Left lung (tissue), 4 donors: ENCODE measurements at regions not wholly inside any gene's neighbourhood (a gene's known extent, or its start where the extent isn't known, plus 50 kb on each side); places are given as distances from the start of the nearest gene placed in this dataset.

Experiments
- ATAC-seq: fragments of 200-7000 bp; cut with Tn5 transposase; one replicate; pipeline ENCODE4 v1.9.1; 2020; ENCODE audit warnings: moderate library complexity
- DNase-seq, 4 donors: peaks; one replicate each; pipeline ENCODE4 v3.0.0-alpha.2; 2013 to 2020
- H3K27ac ChIP-seq, 2 donors: fragments of 200-600 bp; sonication (generic) in 1 of 2; one replicate each; pipeline versions ENCODE4 v1.5.0 to v1.8.0; 2020 to 2021
- H3K27me3 ChIP-seq, 2 donors: fragments of 200-600 bp; sonication (generic) in 1 of 2; one replicate each; pipeline versions ENCODE4 v1.5.0 to v1.8.0; 2020 to 2021
- H3K36me3 ChIP-seq, 2 donors: fragments of 200-600 bp; sonication (generic) in 1 of 2; one replicate each; pipeline versions ENCODE4 v1.5.0 to v1.8.0; 2020 to 2021
- H3K4me1 ChIP-seq, 2 donors: fragments of 200-600 bp; one replicate each; pipeline ENCODE4 v1.8.0; 2021
- H3K4me3 ChIP-seq, 2 donors: fragments of 200-600 bp; sonication (generic) in 1 of 2; one replicate each; pipeline versions ENCODE4 v1.5.0 to v1.8.0; 2020 to 2021; ENCODE audit warnings: mild to moderate bottlenecking in 1 of 2
- H3K9me3 ChIP-seq, 2 donors: fragments of 200-600 bp; sonication (generic) in 1 of 2; one replicate each; pipeline versions ENCODE4 v1.5.0 to v1.8.0; 2020 to 2021
- intact Hi-C, 2 donors: fragments of 100-400 bp; cut with DNase I; formaldehyde crosslinking; loops; one replicate each; pipeline versions ENCODE4 v1.11.2 to v1.14.2; 2022
- TF ChIP-seq, protein P1 (sequence below), 2 donors: fragments of 200-600 bp; sonication (generic) in 1 of 2; IDR thresholded peaks; one replicate each; pipeline versions ENCODE4 v1.5.0 to v1.8.0; 2021; ENCODE audit warnings: antibody characterized with exemption in 2 of 2
- donor health status: DM: no; HTN: yes; CAD: no.
- donor health status: DM: no; HTN: no; CAD: no.

GRCh38 chr2:63751901-63752300 lies 89.8 kb upstream of the UGP2 start:
- Histone ChIP-seq H3K36me3 (no peaks in the 10 kb centered on the region), H3K4me1 (no peaks in the 10 kb centered on the region), H3K27me3 (no peaks in the 10 kb centered on the region), H3K9me3 (peaks cover 0 to 5% of the 10 kb centered on the region in 2 donors), H3K4me3 (no peak overlapping the region), H3K27ac (no peak overlapping the region)
- TF ChIP-seq, protein P1, sequence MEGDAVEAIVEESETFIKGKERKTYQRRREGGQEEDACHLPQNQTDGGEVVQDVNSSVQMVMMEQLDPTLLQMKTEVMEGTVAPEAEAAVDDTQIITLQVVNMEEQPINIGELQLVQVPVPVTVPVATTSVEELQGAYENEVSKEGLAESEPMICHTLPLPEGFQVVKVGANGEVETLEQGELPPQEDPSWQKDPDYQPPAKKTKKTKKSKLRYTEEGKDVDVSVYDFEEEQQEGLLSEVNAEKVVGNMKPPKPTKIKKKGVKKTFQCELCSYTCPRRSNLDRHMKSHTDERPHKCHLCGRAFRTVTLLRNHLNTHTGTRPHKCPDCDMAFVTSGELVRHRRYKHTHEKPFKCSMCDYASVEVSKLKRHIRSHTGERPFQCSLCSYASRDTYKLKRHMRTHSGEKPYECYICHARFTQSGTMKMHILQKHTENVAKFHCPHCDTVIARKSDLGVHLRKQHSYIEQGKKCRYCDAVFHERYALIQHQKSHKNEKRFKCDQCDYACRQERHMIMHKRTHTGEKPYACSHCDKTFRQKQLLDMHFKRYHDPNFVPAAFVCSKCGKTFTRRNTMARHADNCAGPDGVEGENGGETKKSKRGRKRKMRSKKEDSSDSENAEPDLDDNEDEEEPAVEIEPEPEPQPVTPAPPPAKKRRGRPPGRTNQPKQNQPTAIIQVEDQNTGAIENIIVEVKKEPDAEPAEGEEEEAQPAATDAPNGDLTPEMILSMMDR (IDR thresholded peaks at IDR 0.05): no peak
- DNase-seq (no peak), ATAC-seq (no peak)
- intact Hi-C loops: no loop called here

- no peaks in the 10 kb centered on the region for H3K9me3 ChIP-seq
- H3K27ac ChIP-seq: no peak overlapping the region
- H3K36me3 ChIP-seq: no peaks in the 10 kb centered on the region
- intact Hi-C loops: no loop called here
- no peaks in the 10 kb centered on the region for H3K27me3 ChIP-seq
- TF ChIP-seq, protein P1 (IDR thresholded peaks at IDR 0.05): no peak
- H3K4me1 ChIP-seq: no peaks in the 10 kb centered on the region
- no peak for DNase-seq
- no peak overlapping the region for H3K4me3 ChIP-seq
- ATAC-seq: no peak
These were observed 86.5 kb upstream of the UGP2 start for GRCh38 chr2:63755216-63755615.

DNA sequence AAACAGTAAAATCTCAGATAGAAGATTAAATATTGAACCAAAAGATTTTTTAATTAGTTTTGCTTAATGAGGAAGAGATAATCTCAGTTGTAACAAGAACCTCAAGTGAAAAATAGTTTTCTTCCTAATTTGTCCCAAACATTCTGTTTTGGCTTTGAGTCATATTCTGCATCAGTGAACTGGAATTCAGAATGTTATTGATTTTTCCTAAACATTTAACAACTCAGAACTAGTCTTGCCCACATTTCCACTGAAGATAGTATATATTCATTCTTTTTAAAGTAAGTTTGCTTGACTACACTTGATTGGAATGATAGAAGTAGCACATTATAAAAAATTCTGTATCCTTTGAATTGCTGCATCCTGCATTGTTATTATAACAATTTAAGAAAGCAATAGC lies 85.7 kb upstream of the UGP2 start:
- TF ChIP-seq, protein P1 (IDR thresholded peaks at IDR 0.05): no peak
- H3K4me3 ChIP-seq: no peak overlapping the region
- H3K4me1 ChIP-seq: no peaks in the 10 kb centered on the region
- intact Hi-C loops: no loop called here
- H3K36me3 ChIP-seq: no peaks in the 10 kb centered on the region
- ATAC-seq: no peak
- H3K9me3 ChIP-seq: no peaks in the 10 kb centered on the region
- no peaks in the 10 kb centered on the region for H3K27me3 ChIP-seq
- DNase-seq: no peak
- H3K27ac ChIP-seq: no peak overlapping the region

DNA sequence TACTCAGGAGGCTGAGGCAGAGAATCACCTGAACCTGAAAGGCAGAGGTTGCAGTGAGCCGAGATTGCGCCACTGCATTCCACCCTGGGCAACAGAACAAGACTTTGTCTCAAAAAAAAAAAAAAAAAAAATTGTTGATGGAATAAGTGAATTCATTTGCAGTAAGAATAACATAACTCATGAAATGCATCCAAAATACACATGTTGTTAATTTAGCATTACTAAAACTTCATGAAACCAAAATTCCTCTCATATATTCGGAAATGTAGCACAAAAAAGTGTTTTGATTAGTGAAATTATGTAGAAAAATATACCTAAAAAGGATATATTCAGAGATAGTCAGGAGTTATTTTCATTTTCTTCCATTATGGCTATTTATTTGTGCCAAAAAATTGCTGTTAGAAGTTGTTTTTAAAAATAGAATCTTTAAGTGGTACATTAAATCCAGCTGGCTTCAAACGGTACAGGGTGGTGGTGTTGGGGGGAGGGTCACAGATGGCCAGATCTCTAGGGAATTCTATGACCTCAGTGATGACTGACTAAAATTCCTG lies 78.2 kb upstream of the UGP2 start:
- DNase-seq (no peak), ATAC-seq (no peak)
- H3K9me3 ChIP-seq: peaks cover 0 to 14% of the 10 kb centered on the region in 2 donors
- no peak overlapping the region for H3K27ac ChIP-seq
- intact Hi-C loops: no loop called here
- H3K36me3 ChIP-seq: no peaks in the 10 kb centered on the region
- TF ChIP-seq, protein P1 (IDR thresholded peaks at IDR 0.05): no peak
- H3K4me3 ChIP-seq: no peak overlapping the region
- no peaks in the 10 kb centered on the region for H3K27me3 ChIP-seq
- H3K4me1 ChIP-seq: no peaks in the 10 kb centered on the region

DNA sequence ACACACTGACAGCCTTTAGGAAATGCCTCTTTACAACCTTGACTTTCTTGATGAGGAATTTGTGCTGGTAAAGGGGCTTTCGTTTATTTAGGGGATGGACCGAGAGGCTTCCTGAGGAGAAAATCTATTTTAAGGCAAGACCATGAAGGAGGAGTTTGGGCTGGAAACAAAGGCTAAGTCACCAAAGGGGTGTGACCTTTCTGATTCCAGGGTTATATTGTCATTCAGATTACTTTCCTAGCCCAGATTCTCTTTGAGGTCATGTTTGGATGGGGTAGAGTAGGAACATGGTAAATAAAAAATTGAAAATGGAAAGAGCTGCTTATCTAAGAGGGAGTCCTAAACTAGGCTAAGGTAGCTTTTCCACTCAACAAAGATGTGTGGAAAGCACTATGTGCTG lies 77.1 kb upstream of the UGP2 start:
- TF ChIP-seq, protein P1 (IDR thresholded peaks at IDR 0.05): no peak
- no peak for DNase-seq
- Histone ChIP-seq H3K36me3 (no peaks in the 10 kb centered on the region), H3K4me3 (no peak overlapping the region), H3K4me1 (no peaks in the 10 kb centered on the region), H3K27me3 (no peaks in the 10 kb centered on the region), H3K27ac (no peak overlapping the region), H3K9me3 (peaks cover 0 to 14% of the 10 kb centered on the region in 2 donors)
- ATAC-seq: no peak
- intact Hi-C loops: no loop called here
